A549 (cell line): ENCODE measurements at regions not wholly inside any gene's neighbourhood (a gene's known extent, or its start where the extent isn't known, plus 50 kb on each side); places are given as distances from the start of the nearest gene placed in this dataset.

Source experiments
- CHD2 ChIP-seq: fragments of 150-350 bp; IDR thresholded peaks from 2 replicates; pipeline ENCODE4 v1.6.1; 2014; ENCODE audit warnings: low read length; ENCODE audit not compliant: partially characterized antibody
- CTCF ChIP-seq: fragments of >200 bp; sonication (Bioruptor Twin); formaldehyde crosslinking; IDR thresholded peaks from 3 replicates; pipeline ENCODE4 v1.5.1; 2016
- EP300 ChIP-seq, 2 experiments: fragments of >200 bp; sonication (Bioruptor Twin); formaldehyde crosslinking; IDR thresholded peaks; 2 replicates in 1 of 2; 3 replicates in 1 of 2; pipeline ENCODE4 v1.6.1; 2016 to 2017
- RAD21 ChIP-seq, 2 experiments: fragments of >200 bp in 1 of 2; sonication (Bioruptor Twin) in 1 of 2; formaldehyde crosslinking in 1 of 2; IDR thresholded peaks in 1 of 2; conservative IDR thresholded peaks in 1 of 2; 2 replicates in 1 of 2; 3 replicates in 1 of 2; pipeline ENCODE4 v1.6.1; 2012 to 2018; ENCODE audit warnings: inconsistent platforms in 1 of 2
- RNF2 ChIP-seq: fragments of 200-600 bp; sonication (generic); IDR thresholded peaks from 2 replicates; pipeline ENCODE4 v1.6.1; 2016; ENCODE audit warnings: low read depth, mild to moderate bottlenecking, antibody characterized with exemption, moderate library complexity, borderline replicate concordance

DNA sequence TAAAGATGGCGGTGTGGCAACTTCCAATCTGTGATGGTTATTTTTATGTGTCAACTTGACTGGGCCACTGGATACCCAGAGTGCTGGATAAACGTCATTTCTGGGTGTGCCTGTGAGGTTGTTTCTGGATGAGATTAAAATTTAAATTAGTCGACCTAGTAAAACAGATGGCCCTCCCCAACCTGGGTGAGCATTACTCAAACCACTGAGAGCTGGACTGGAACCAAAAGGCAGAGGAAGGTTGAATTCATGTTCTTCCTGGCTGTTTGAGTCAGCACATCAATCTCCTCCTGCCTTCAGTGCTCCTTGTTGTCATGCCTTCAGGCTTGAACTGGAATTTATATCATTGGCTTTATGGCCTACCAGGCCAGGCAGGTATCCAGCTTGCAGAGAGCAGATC, 190.8 kb upstream of the RGPD4 start:
- TF ChIP-seq CTCF: no peak
- TF ChIP-seq RAD21 (conservative IDR thresholded peaks at IDR 0.05 in 1 of 2, IDR thresholded peaks at IDR 0.05 in 1 of 2): no peak
- TF ChIP-seq CHD2: no peak
- TF ChIP-seq RNF2: no peak
- TF ChIP-seq EP300 (IDR thresholded peaks at IDR 0.05): no peak
